ENCODE measurements at regions not wholly inside any gene's neighbourhood (a gene's known extent, or its start where the extent isn't known, plus 50 kb on each side); places are given as distances from the start of the nearest gene placed in this dataset.
"Not testable (repeated sequence)": the region's sequence is repeated elsewhere in the genome, so short reads cannot be mapped to it uniquely, and the experiment has no call there.

DNA sequence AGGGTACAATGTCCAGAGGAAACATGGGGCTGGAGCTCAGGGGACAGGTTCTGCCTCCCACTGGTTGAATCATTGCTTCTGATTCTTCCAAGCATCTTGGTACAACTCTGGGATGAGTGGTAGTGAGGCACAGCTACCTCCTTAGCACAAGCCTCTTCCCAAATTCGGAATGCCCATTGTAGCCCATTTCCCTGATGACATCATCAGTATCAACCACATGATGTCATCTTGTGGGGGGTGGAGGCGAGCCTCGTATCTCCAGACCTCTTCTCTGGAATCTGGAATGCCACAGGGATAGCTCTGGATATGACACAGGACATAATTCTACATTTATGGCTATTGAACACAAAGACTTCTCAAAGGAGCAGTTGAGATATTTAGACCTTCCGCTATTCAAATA is 715.2 kb downstream of the RNF144A start:
- no peaks in the 10 kb centered on the region for H3K36me3 ChIP-seq (ENCODE audit: insufficient read depth)
- H3K4me1 ChIP-seq (ENCODE audit: insufficient read depth): no peaks in the 10 kb centered on the region
- no peak for DNase-seq (ENCODE audit: extremely low spot score)
- no peak overlapping the region for H3K27ac ChIP-seq (ENCODE audit: low read depth)
- WGBS: 91% methylated on average over 4 of the region's 4 CpGs
- no peak overlapping the region for H3K4me3 ChIP-seq (ENCODE audit: low read depth, low read length)

DNA sequence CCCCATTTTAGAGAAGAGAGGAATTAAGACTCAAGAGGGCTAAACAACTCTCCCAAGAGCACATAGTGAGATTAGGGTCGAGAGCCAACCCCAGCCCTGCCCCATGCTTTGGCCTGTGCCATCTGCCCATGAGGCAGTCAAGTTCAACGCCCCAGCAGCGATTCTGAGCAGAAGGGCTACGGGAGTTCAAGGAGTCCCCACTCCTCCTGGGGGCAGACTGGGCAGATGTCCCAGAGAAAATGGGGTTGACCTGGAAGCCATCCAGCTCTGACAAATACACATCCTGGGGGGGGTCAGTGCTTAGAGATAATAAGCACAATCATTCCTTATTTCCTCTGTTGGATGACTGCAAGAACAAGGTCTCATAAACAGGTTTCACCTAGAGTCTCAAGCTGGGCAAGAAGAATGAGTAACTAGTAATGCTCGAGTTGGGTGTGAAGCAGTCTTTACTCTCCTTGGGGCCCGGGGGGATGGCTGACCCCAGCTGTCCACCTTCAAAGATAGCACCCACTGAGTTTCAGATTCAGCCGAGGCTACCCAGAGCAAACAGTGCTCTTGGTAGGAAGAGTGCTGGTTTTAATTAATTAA is 716.4 kb downstream of the RNF144A start:
- Histone ChIP-seq H3K4me3 (ENCODE audit: low read depth, low read length) (no peak overlapping the region), H3K36me3 (ENCODE audit: insufficient read depth) (no peaks in the 10 kb centered on the region), H3K27ac (ENCODE audit: low read depth) (no peak overlapping the region), H3K4me1 (ENCODE audit: insufficient read depth) (no peaks in the 10 kb centered on the region)
- 73% methylated on average over 7 of the region's 7 CpGs for WGBS
- DNase-seq (ENCODE audit: extremely low spot score): no peak

DNA sequence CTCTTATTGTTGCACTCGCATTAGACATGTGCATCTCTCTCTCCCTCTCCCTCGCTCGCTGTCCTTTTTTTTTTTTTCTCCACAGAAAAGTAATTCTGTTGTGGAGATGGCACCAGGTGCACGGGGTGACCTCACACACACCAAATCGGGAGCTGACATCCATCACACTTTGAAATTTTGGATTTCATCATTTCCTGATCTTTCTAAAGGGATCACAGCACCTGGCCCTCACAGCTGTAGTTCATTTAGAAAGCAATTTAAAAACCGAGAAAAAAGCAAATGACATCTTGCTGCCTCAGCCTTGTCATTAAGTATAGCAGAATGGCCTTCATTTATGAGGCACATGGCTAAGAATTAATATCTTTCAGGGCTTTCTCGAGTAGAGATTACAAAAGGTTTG is 717.2 kb downstream of the RNF144A start:
- H3K27ac ChIP-seq (ENCODE audit: low read depth): no peak overlapping the region
- no peaks in the 10 kb centered on the region for H3K4me1 ChIP-seq (ENCODE audit: insufficient read depth)
- H3K4me3 ChIP-seq (ENCODE audit: low read depth, low read length): no peak overlapping the region
- no peaks in the 10 kb centered on the region for H3K36me3 ChIP-seq (ENCODE audit: insufficient read depth)
- 77% methylated on average over 7 of the region's 7 CpGs for WGBS
- DNase-seq (ENCODE audit: extremely low spot score): no peak

DNA sequence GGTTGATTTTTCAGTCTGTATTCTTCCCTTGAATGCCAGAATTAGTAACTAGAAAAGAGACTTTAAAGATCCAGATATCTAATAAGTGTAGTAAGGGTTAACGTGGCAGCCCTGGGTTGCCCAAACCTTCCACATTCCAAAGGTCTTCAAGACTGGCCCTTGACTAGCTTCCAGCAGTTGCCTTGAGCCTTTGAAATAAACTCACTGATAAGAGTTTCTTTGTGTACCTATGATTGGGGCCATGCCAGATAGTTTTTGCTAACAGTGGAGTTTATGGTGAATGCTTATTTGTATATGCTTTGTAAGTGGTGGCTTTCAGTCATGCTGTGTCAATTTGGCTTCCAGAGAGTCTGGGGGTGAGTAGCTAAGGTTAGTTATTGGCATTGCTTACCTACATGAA is 722.3 kb downstream of the RNF144A start:
- DNase-seq (ENCODE audit: extremely low spot score): no peak
- H3K27ac ChIP-seq (ENCODE audit: low read depth): no peak overlapping the region
- H3K4me1 ChIP-seq (ENCODE audit: insufficient read depth): no peaks in the 10 kb centered on the region
- no peaks in the 10 kb centered on the region for H3K36me3 ChIP-seq (ENCODE audit: insufficient read depth)
- no peak overlapping the region for H3K4me3 ChIP-seq (ENCODE audit: low read depth, low read length)
- 47% methylated on average over 1 of the region's 1 CpG for WGBS

DNA sequence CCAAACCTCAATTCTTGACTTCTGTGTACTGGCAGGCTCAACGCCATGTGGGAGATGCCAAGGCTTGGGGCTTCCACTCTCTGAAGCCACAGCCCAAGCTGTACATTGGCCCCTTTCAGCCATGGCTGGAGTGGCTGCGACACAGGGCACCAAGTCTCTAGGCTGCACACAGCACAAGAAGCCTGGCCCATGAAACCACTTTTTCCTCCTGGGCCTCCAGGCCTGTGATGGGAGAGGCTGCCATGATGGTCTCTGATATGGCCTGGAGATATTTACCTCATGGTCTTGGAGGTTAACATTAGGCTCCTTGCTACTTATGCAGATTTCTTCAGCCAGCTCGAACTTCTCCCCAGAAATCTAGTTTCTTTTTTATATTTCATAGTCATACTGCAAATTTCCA is 724.1 kb downstream of the RNF144A start:
- DNase-seq (ENCODE audit: extremely low spot score); H3K36me3 ChIP-seq (ENCODE audit: insufficient read depth); H3K27ac ChIP-seq (ENCODE audit: low read depth); H3K4me1 ChIP-seq (ENCODE audit: insufficient read depth); H3K4me3 ChIP-seq (ENCODE audit: low read depth, low read length): not testable (repeated sequence)
- WGBS: 96% methylated on average over 3 of the region's 3 CpGs

DNA sequence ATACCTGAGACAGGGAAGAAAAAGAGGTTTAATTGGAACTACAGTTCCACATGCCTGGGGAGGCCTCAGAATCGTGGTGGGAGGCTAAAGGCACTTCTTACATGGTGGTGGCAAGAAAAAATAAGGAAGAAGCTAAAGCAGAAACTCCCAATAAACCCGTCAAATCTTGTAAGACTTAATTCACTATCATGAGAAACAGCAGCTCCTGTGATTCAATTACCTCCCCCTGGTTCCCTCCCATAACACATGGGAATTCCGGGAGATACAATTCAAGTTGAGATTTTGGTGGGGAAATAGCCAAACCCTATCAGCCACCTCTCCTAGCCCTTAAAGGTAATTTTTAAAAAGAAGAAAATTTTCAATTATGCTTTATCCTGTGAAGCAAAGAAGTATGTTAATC is 728.8 kb downstream of the RNF144A start:
- H3K4me3 ChIP-seq (ENCODE audit: low read depth, low read length): no peak overlapping the region
- no peaks in the 10 kb centered on the region for H3K4me1 ChIP-seq (ENCODE audit: insufficient read depth)
- DNase-seq (ENCODE audit: extremely low spot score): no peak
- H3K27ac ChIP-seq (ENCODE audit: low read depth): no peak overlapping the region
- H3K36me3 ChIP-seq (ENCODE audit: insufficient read depth): no peaks in the 10 kb centered on the region
- 84% methylated on average over 3 of the region's 3 CpGs for WGBS

DNA sequence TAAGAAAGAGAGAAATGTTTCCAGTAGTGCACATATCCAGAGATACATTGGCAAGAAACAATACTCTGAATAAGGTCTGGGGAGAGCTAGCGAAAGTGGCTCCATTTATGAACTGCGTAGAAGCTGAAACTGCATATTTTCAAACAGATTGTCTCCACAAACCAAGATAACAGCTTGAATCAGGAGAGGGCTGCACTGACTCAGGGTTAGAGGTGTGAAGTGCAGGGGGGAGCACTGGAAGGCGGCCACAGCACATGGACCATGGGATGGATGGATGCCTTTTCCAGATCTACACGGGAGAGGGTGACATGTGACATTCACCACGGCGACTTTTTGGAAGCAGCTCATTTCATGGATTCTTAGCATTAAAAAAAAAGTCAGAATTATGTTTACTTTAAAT is 729.4 kb downstream of the RNF144A start:
- H3K27ac ChIP-seq (ENCODE audit: low read depth): no peak overlapping the region
- 44% methylated on average over 6 of the region's 6 CpGs for WGBS
- no peak for DNase-seq (ENCODE audit: extremely low spot score)
- H3K36me3 ChIP-seq (ENCODE audit: insufficient read depth): no peaks in the 10 kb centered on the region
- no peak overlapping the region for H3K4me3 ChIP-seq (ENCODE audit: low read depth, low read length)
- no peaks in the 10 kb centered on the region for H3K4me1 ChIP-seq (ENCODE audit: insufficient read depth)

DNA sequence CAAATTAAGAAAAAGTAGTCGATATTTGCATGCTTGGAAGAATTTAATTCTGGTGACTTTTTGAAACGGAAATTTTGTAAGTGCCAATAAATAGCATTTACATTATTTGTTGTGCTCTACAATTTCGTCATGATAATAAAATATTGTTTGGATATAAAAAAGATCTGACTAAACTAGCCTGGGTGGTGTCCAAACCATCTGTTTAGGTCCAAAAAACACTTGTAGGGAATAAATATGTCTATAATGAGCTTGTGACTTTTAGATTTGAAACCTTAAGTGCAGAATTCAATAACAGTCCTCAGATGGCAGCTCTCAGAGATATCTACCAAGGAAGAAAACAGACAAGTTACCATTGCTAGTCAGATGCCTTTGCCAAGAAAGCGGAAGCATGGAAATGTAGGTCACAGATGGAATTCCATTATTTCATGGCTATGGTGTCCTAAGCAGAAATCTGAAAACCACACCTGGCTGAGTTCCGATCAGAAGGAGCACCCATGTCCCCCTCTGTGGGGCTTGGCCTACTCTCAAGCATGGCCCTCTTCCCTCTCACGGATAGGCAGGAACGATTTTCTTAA is 731.1 kb downstream of the RNF144A start:
- 42% methylated on average over 7 of the region's 7 CpGs for WGBS
- no peak for DNase-seq (ENCODE audit: extremely low spot score)
- H3K4me3 ChIP-seq (ENCODE audit: low read depth, low read length): no peak overlapping the region
- H3K4me1 ChIP-seq (ENCODE audit: insufficient read depth): no peaks in the 10 kb centered on the region
- no peaks in the 10 kb centered on the region for H3K36me3 ChIP-seq (ENCODE audit: insufficient read depth)
- H3K27ac ChIP-seq (ENCODE audit: low read depth): no peak overlapping the region

DNA sequence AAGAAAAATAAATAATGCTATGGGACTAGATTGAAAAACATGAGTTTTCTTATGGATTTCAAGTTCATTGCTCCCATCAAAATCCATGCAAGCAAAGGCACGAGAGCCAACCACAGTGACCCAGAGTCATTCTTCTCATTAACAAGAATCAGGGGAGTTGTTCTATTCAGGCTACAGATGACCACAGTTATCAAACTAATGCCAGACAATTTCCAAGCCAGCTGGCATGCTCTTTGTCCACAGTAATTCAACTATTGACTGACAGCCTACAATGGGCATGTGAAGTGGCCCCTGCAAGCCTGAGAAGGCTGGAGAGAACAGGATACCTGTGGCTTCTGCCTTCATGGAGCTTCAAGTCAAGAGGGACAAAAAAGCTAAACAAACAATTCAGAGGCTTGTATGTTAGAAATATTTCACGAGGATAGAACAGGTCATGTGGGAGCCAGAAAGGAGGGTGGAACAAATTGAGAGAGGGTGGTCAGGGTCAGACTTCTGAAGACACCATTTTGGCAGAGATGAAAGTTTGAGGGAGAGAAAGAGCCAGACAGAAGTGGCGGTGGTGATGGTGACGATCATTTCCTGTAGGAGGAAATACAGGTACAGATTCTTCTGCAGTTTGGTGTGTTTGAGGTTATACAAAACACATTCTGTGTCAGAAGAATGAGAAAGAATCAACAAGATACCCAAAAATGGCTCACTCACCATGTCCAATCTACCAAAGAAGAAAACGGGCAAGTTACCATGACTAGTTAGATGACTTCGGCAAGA is 732.4 kb downstream of the RNF144A start:
- Histone ChIP-seq H3K4me1 (ENCODE audit: insufficient read depth) (no peaks in the 10 kb centered on the region), H3K4me3 (ENCODE audit: low read depth, low read length) (no peak overlapping the region), H3K27ac (ENCODE audit: low read depth) (no peak overlapping the region), H3K36me3 (ENCODE audit: insufficient read depth) (no peaks in the 10 kb centered on the region)
- no peak for DNase-seq (ENCODE audit: extremely low spot score)
- WGBS: 90% methylated on average over 6 of the region's 6 CpGs

DNA sequence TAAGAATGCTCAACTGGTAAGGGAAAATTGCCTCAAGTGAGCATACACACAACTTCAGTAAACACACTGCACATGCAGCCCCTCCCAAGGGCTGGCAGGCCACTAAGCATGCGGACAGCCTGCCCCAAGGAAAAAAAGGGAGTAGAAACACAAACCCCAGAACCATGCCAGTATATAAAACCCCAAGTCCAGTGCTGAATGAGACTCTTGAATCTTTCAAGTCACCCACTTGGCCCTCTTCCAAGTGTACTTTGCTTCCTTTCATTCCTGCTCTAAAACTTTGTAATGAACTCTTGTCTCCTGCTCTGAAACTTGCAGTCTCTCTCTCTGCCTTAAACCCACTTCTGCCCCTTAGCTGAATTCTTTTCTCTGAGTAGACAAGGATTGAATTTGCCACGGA is 736.4 kb downstream of the RNF144A start:
- 92% methylated on average over 2 of the region's 2 CpGs for WGBS
- no peak for DNase-seq (ENCODE audit: extremely low spot score)

DNA sequence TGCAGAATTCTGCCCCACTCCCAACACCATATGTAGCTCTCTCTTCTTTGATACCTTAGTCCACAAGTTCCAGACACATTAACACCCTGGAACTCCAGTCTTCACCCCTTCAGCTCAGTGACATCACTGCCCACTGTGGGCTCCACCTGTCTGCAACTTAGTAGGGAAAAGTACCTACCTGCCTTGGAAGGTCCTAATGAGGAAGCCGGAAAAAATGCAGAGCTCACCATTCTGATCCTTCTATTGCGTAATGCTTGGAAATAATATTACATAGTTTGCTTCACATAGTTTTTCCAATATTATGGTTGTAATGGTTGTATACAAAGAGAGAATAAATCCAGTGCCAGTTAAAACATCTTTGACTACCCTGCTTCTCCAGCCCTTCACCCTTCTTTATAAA is 738.4 kb downstream of the RNF144A start:
- 98% methylated on average over 2 of the region's 2 CpGs for WGBS
- Histone ChIP-seq H3K27ac (ENCODE audit: low read depth) (no peak overlapping the region), H3K36me3 (ENCODE audit: insufficient read depth) (no peaks in the 10 kb centered on the region), H3K4me3 (ENCODE audit: low read depth, low read length) (no peak overlapping the region), H3K4me1 (ENCODE audit: insufficient read depth) (no peaks in the 10 kb centered on the region)
- DNase-seq (ENCODE audit: extremely low spot score): no peak

More for the DNA sequence above, 736.4 kb downstream of the RNF144A start:
- Histone ChIP-seq H3K4me3 (ENCODE audit: low read depth, low read length) (no peak overlapping the region), H3K4me1 (ENCODE audit: insufficient read depth) (no peaks in the 10 kb centered on the region), H3K27ac (ENCODE audit: low read depth) (no peak overlapping the region), H3K36me3 (ENCODE audit: insufficient read depth) (no peaks in the 10 kb centered on the region)

DNA sequence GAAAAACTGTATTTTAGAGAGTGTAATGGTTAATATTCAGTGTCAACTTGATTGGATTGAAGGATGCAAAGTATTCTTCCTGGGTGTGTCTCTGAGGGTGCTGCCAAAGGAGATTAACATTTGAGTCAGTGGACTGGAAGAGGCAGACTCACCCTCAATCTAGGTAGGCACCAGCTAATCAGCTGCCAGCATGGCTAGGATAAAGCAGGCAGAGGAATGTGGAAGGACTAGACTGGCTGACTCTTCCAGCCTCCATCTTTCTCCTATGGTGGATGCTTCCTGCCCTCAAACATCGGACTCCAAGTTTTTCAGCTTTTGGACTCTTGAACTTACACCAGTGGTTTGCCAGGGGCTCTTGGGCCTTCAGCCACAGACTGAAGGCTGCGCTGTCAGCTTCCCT is 740.3 kb downstream of the RNF144A start:
- DNase-seq (ENCODE audit: extremely low spot score): not testable (repeated sequence)
- 97% methylated on average over 2 of the region's 2 CpGs for WGBS

DNA sequence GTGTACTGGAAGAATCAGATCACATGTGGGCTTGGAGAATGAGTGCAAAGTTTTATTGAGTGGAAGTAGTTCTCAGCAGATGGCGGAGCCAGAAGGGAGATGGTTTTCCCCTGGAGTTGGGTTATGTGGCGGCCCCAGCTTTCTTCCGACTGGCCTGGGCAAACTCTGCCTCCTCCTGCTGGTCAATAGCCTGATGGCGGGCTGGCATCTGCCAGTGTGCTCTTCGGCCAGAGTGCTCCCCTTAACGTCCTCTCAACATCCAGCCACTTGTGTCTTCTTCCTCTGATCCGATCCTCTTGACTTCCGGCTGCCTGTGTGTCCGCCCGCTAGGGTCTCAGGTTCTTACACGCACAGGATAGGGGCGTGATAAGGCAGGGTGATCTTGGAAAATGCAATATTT is 741.3 kb downstream of the RNF144A start:
- WGBS: 95% methylated on average over 12 of the region's 12 CpGs
- no peaks in the 10 kb centered on the region for H3K4me1 ChIP-seq (ENCODE audit: insufficient read depth)
- DNase-seq (ENCODE audit: extremely low spot score): no peak
- no peaks in the 10 kb centered on the region for H3K36me3 ChIP-seq (ENCODE audit: insufficient read depth)
- H3K27ac ChIP-seq (ENCODE audit: low read depth): no peak overlapping the region
- no peak overlapping the region for H3K4me3 ChIP-seq (ENCODE audit: low read depth, low read length)

More for the DNA sequence above, 740.3 kb downstream of the RNF144A start:
- H3K36me3 ChIP-seq (ENCODE audit: insufficient read depth); H3K4me3 ChIP-seq (ENCODE audit: low read depth, low read length); H3K27ac ChIP-seq (ENCODE audit: low read depth); H3K4me1 ChIP-seq (ENCODE audit: insufficient read depth): not testable (repeated sequence)

DNA sequence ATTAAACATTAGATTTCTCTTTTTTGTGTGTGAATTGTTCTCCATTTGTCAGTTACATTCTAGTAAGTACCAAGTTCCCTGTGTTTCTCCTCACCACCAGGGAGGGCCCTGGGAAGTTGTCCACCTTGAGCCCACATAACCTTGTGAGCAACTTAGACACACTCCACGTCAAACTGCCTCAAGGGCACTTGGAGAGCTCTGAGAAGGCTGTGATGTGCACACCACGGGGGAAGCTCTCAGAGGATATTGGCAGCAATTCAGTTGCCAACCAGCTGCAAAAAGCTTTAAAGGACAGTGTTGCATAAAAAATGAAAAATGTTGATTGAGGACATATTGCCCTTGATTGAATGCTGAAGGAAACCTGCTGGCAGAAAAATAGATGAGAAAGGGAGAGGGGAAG is 743.6 kb downstream of the RNF144A start:
- Histone ChIP-seq H3K4me1 (ENCODE audit: insufficient read depth) (no peaks in the 10 kb centered on the region), H3K36me3 (ENCODE audit: insufficient read depth) (no peaks in the 10 kb centered on the region), H3K4me3 (ENCODE audit: low read depth, low read length) (no peak overlapping the region), H3K27ac (ENCODE audit: low read depth) (no peak overlapping the region)
- no peak for DNase-seq (ENCODE audit: extremely low spot score)
- 83% methylated on average over 2 of the region's 2 CpGs for WGBS
